GM21390 (cell line): ENCODE measurements at regions not wholly inside any gene's neighbourhood (a gene's known extent, or its start where the extent isn't known, plus 50 kb on each side); places are given as distances from the start of the nearest gene placed in this dataset.
A peak's percentile ranks its signal among the peaks of the same experiment; 100 is the strongest.

Experiments
- ATAC-seq: cut with Tn5 transposase; IDR thresholded peaks from one replicate; pipeline ENCODE4 v1.9.1; 2021; ENCODE audit not compliant: unreplicated experiment

DNA sequence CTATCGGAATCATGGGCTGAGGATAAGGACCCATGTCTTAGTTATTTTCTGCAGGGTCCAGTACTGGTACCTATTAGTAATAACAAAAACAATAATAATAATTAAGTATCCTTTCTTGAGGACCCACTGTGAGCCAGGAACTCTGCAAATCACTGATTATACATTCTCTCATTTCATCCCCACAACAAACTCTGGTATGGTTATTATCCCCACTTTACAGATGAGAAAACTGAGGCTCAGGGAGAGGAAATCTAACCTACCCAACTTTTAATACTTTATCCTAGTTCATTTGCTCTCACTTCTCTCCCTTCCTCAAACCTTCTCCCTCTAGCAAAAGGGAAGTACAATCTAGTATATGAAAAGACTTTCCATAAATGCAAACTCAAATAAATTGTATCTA lies 528.4 kb upstream of the PROK2 start:
- no peak for ATAC-seq

DNA sequence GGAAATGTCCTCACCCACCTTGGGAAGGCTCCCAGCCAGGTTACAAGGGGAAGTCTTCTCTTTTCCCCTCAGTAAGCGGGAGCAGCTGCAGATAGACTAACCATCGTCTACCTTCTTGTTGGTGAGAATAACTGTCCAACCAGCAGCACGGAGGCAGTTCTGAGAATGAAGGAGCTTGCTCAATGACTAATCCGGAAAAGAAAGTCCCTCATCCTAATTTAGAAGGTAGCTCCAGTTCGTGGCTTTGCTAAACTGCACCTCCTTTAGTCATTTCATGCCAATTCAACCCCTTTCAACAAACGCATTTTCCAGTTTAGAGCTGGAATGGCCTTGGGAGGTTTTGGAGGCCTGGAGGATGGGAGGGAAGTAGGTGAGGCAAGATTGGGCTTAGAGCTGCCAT lies 527.4 kb upstream of the PROK2 start:
- ATAC-seq, result no peak

DNA sequence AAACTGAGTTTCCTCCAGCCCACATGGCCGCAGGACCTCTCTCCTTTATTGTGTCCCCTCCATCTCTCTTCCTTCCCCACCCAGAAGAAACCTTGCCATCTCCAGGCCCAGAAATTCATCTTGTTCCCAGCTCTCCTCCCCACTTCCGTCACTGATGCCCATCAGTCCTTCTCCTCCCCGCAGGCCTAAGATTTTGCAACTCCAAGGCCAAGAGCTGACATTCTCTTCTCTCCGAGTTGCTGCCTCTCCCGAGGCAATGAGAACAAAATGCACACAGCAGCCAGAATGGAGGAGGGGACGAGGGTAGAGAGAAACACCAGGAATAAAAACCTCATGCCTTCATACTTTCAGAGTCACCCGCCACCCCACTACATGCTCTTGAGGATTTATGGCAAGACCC lies 526.5 kb upstream of the PROK2 start:
- no peak for ATAC-seq

DNA sequence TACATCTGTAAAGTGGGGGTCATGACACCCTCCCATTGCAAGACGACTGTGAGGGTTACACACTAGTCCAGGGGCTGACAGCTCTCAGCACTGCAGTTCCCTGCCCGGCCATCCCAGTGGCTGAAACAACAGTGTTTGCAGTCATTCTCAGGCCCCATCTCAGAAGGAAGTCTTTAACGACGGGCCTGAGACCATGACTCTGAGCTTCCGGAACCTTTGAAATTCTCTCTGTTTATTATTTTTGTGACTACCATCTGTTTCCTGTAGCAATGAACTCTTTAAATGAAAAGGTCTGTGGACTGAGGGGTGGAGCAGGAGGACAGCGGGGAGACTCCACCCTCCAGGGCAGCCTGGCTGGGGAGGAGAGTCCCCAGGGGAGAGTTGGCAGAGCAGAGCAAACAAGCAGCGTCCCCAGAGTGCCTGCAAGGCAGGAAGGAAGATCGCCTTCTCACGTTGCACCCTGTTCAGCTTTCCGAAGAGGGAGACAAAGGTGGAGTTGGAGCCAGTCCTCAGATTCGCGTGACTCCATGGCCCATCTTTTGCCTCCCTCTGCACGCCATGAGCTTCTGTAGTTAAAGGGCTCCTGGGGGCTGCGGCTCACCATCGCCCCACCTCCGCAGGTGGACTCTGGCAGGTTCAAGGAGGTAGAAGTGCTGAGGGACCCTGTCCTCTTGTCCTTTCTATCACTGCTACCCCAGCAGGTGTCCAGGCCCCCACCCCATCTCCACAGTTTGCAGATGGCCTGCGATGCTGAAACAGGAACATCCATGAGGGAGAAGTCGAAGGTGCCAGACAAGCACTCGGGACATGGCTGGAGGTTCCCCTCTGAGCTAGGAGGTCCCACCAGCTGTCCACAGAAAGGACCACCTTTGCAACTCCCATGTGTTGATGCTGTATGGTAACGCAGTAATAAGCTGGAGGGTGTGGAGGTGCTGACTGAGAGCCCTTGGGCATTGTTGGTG lies 525.8 kb upstream of the PROK2 start:
- ATAC-seq, result peak; percentile 95

DNA sequence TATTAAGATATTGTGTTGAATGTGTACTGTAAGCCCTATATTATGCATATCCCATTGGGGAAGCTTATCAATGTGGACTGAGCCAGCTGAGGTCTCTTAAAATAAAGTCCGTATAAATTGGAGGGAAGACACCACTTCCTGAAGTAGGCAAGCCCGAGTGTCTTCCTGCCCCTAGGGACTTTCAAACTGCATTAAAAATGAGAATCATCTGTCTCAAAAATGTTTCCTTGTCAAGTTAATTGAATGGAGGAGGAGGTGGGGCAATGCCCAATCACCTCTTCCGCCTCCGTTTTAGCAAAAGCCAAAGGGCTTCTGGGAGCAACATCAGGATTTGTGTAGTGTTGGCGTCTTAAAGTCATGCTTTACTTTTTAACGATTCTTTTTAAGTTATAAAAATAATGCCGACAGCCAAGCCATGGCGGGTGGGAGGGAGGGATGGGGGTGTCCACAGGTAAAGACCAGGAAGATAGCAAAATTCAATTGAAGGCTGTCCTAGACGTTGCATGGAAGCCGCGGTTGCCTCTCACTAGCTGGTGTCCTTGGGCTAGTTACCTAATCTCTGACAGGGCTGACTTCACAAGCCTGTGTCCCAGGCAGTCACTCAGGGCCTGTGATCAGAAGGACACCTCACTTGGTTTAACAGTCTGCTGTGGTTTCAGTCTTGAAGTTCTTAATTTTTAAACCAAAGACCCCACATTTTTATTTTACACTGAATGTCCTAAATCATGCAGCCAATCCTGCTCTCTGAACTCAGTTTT lies 524.9 kb upstream of the PROK2 start:
- peak; percentile 8 for ATAC-seq

DNA sequence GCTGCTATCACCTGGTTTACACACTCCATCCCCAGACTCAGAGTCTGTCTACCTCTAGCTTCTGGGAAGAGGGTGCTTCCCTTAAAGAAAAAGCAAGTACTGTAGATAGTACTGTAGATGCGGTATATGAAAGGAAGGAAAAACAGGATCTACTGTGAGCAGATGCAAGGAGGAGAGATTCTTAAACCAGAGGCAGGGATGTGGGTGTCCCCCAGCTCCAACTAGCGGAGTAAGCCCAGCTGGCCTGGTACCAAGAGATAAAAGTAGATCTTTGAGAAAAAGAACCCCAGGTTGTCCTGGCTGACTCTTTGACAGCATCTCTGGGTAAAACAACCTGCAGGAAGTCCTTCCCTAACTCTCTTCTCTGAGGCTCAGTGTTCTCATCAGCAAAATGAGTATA lies 523.7 kb upstream of the PROK2 start:
- no peak for ATAC-seq

DNA sequence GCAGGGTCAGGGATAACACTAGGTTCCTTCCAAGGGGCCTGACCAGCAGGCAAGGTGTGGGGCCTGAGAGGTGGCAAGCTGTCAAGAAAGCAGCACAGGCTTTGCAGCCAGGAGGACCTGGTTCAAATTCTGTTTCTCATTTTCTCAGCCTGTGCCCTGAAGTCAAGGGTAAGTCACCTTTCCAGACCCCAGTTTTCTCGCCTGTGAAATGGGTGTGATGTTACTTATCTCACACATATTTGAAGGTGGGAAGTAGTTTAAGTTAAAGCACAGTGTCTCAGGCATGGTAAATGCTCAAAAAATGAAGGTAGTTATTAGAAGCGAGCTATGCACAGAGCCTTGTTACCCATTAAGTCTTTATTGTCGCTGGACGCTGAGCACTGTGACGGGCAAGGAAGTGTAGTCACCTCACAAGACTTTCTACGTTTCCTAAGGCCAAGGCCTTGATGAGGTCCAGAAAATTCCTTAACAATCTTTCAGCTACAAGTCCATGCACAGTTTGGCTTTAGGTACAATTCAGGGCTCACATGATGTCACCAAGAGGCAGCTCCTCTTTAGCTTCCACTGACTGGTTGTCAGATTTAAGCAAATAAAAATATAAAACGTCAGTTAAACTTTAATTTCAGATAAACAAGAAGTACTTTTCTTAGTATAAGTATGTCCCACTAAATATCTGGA lies 522.6 kb upstream of the PROK2 start:
- ATAC-seq, result no peak

DNA sequence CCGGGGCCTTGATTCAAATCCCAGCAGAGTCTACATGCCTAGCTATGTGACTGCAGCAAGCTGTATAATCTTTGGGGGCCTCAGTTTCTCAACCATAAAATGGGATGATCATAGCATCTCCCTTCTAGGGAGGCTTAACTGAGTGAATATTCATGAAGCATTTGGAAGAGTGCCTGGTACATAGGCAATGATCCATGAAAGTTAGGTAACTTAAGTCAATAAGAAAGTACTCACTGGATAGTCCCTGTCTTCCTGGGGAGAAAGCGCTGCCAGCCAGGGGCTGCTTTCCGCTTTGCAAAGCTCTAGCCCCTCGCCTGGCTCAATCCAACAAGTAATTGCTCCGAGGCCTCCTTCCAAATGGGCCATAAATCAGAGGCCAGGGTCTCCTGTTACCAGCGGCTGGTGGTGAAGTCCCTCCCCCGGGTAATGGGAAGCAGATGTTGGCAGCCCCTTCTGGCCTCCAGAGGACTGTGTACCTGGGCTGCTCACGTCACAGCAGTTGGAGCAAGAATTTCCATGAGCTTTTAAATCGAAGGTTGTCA lies 521.9 kb upstream of the PROK2 start:
- ATAC-seq, result no peak

DNA sequence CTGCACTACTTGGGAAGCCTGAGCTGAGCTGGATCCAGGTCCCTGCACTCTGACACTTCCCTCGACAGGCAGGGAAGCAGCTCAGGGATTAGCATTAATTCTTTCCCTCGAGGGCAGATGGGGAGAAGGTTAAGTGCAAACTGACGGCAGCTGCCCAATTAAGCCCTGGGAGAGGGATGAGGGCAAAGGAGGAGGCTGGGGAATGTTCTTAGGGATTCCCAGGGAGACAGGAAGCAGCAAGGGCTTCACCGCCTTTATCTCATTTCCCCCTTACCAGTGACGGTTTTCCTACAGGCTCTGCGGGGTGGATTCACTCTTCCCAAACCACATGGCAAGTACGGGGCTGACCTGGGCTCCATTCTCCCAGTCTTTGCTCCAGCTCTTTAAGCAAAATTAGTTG lies 519.0 kb upstream of the PROK2 start:
- ATAC-seq, result no peak

DNA sequence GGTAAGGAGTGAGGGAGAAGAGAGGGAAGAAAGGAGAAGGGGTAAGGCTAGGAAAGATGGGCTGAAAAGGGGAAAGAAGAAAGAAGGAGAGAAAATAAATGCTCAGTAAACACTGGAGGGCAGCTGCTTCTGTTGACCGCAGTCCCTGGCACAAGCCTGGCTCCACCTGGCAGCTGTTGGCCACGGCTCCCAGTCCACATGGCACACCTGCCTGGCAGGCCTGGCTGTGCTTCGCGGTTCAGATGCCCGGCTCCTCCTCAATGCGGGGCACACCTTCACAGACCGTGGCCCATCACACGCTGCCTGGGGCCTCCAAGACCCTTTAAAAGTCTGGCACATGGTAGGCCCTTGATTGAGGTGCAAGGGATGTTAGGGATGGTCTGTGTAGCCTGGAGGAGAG lies 516.8 kb upstream of the PROK2 start:
- ATAC-seq, result no peak

DNA sequence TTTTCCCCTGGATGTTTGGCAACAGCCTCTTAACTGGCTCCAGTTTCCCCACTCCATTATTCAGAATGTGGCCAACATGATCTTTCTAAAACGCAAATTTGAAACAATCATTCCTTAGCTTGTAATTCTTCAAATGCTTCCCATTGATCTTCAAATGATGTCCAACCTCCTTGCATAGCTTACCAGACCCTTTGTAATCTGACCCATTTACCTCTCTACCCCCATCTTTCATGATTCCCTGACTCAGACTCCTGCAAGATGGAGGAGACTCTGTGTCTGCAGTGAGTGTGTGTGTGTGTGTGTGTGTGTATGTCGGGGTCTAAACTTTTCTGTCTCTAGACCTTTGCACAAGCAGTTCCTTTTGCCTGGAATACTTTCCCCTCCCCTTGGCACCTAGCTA lies 515.7 kb upstream of the PROK2 start:
- no peak for ATAC-seq

DNA sequence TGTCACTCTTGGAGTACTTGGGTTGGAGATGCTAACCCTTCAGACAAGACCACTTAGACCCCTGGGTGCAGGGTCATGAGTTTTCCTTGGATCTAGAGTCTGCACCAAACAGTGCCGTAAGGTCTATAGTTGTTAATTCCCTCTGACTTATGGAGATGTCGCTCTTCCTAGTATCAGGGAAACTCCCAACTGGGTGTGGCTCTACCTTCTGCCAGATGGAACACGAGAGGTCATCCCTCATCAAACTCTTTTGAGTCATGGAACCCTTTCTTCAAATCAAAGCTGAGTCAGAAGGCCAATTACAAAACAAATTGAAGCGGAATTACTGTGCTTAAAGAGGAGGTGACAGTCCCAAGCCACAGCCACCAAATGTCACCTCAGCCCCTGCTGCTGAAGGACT lies 514.9 kb upstream of the PROK2 start:
- no peak for ATAC-seq

DNA sequence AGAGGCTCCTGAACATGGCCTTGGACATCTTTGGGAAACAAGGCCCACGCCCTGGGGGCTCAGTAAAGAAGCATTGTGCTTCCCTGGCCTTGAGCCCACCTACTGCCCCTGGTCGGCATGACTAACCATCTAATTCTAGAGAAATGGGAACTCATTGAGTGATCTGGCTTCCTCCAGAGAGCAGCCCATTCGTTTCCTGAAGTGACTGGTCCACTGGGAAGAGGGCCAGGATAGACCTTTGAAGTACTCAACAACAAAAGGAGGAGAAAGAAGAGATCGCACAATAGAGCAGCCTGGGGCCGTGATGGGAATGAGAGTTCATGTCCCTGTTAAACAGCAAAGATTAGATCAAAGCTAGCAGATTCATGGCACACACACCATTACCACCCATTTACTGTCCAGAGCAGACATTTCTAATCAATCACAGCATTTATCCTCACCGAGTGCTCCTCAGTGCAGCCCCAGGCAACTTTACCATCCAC lies 514.4 kb upstream of the PROK2 start:
- ATAC-seq, result no peak

DNA sequence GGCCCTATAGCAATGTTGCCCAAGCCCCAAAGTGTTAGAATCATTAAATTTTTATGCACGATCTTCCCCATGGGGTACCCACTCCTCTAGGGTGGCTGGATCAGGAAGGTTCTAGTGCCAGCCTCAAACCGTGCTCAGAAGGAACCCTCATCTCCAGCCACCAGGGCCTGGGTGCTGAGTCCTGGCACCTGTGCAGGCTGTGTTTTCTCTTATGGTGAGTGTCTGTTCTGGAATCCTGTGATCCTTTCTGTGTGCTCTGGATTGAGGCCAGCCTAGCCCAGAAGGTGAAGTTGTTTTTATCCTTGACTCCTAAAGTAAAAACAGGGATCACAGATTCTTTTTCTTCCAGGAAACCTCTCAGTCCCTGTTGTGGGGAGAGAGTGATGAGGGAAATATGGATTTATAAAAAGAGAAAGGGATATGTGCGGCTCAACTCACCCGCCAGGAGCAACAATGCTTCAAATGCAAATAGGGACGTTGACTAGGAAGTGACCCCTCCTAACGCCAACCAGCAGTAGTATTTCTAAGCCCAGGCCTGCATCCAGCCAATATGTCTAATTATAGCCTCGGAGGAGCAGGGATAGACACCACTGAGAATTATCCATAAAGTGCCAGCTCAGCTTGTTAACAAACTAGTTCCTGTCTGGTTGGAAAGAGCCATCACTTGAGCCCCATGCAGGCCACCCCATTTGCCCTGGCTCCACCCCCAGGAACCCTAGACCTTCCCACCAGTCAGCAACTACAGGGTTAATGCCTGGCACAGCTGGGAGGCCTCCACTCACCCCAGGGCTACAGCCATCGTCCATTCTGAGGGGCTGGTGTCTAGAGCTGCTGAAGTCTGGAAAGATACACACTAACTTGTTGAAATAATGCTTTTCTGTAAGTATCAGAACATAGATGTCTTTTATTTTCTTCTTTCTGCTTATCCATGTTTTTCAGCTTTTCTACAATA lies 513.5 kb upstream of the PROK2 start:
- no peak for ATAC-seq

DNA sequence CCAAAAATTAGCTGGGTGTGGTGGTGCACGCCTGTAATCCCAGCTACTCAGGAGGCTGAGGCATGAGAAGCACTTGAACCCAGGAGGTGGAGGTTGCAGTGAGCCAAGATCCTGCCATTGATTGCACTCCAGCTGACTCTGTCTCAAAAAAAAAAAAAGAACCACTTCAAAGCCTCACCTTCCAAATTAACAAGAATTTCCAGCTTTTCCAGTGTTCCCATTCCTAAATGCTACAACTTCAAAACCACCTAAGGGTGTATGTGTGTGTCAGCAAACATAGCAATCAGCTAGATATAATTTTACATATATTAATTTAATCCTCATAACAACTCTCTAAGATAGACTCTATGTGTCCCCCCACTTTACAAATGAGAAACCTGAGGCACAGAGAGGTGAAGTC lies 512.5 kb upstream of the PROK2 start:
- no peak for ATAC-seq

DNA sequence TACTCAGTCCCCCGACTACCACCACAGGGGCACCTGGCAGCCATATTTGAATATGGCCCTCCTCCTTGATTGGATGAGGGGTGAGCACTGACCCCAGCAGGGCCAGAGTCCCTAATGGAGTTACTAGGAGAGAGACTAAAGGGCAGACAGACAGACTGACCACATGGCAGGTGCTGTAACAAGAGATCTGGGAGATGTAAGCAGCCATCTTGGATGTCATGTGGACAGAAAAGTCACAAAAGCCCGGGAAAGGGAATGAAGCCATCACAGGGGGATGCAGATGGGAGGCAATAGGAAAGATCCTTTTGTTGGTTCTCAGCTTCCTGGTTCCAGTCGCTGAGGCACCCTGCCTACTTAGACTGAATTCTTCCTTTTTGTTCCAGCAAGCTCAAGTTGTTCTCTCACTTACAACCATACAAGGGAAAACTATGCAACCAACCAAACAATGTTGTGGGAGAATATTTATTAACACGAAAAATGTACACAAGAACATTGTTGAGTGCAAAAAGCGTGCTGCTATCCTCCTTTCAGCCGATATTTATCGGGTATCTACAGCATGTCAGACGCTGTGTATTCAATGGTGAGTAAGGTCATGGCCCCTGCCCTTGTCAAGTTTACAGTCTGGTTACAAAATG lies 511.6 kb upstream of the PROK2 start:
- no peak for ATAC-seq

DNA sequence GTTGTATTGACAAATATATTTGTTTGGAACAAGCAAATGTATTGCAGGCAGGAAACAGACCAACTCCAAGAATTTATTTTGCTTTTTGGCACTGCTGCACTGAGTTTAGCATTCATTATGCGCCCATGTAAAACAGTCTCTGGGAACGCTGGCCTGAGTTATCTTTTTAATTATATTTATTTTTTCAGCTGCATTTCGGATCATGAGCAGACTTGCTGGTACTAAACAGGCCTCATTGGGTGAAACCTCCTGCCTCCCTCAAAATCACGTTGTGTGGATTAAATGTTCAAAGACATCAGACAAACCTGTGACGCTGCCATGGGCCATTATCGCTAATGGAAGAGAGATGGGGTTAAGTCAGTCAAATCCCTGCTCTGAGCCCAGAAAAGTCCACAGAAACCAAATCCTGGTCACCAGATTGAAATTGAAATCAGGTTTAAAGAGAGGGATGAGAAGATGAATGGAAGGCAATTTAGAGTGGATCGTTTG lies 511.1 kb upstream of the PROK2 start:
- no peak for ATAC-seq

DNA sequence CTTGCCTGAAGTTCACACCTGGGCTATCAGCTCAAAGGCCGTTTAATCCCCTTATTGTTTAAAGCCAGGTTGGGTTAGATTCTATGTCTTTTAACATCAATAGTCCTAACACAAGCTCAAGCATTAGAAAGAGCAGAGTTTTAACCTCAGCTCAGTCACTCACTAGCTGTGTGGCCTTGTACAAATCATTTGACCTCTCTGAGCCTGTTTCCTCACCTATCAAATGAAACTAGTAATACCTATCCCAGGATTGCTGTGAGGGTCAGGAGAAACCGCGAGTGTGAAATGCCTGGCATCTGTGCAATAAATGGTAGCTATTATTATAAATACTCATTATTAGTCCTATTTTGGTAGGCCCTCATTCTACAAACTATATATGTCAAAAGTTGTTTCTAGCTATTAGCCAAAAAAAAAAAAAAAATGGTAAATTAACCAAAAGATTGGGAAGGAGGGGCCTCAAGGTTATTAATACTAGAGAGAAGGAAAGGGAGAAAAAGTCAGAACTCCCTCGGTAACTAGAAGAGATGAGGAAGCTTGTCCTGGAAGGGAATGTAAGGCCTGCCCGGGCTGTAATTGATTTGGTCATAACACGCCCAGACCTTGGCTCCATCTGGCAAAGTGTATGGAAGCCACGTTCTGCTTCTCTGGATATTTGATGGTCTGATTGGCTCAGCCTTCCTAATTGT lies 510.5 kb upstream of the PROK2 start:
- ATAC-seq, result no peak
